GM12878 (cell line): ENCODE measurements at regions not wholly inside any gene's neighbourhood (a gene's known extent, or its start where the extent isn't known, plus 50 kb on each side); places are given as distances from the start of the nearest gene placed in this dataset.

Experiments used
- ATAC-seq: fragments of 200-7000 bp; cut with Tn5 transposase; 3 replicates; pipeline ENCODE4 v1.9.1; 2020; ENCODE audit warnings: mild to moderate bottlenecking, moderate library complexity
- BruUV-seq: library from RNA; stranded (reverse); fragments of 400-500 nt; replicated peaks from 2 replicates; lab custom pipeline; 2021; lab: Mats Ljungman, UMichigan
- CTCF ChIA-PET: fragments of 300-600 bp; sonication (Branson Sonifier 250); formaldehyde crosslinking; extraction: SDS; loops from one replicate; lab custom pipeline; 2021; ENCODE audit warnings: inconsistent platforms; lab: Yijun Ruan, JAX
- POLR2A ChIA-PET: fragments of 350-600 bp; formaldehyde crosslinking; extraction: SDS; loops from one replicate; lab custom pipeline; 2021; ENCODE audit warnings: inconsistent platforms; lab: Charles Lee
- RAD21 ChIA-PET: fragments of 300-600 bp; sonication (Branson Sonifier 250); formaldehyde crosslinking; loops from one replicate; lab custom pipeline; 2023; ENCODE audit warnings: antibody characterized with exemption; ENCODE audit not compliant: unreplicated experiment; lab: Charles Lee
- SMC1A ChIA-PET: fragments of 300-600 bp; sonication (Branson Sonifier 250); formaldehyde crosslinking; loops from one replicate; lab custom pipeline; 2023; ENCODE audit not compliant: unreplicated experiment, uncharacterized antibody; lab: Charles Lee
- DNase-seq: peaks from one replicate; pipeline ENCODE4 v3.0.0-alpha.2; 2011; ENCODE audit warnings: low read depth, low spot score
- FAIRE-seq: peaks from 3 replicates; lab custom pipeline; 2011; peaks lifted over from hg19 to GRCh38; lab: Jason Lieb, UNC
- H2AFZ ChIP-seq: 2 replicates; pipeline ENCODE4 v1.6.0; 2011; ENCODE audit warnings: low read depth, low read length, control low read depth; ENCODE audit not compliant: control insufficient read depth
- H3K27ac ChIP-seq: 2 replicates; pipeline ENCODE4 v1.5.1; 2011; ENCODE audit warnings: control low read depth; ENCODE audit not compliant: control insufficient read depth, insufficient read depth
- H3K27me3 ChIP-seq, 2 experiments: replicated peaks in 1 of 2; 2 replicates each; pipeline versions ENCODE4 v1.6.0 to v1.6.1; 2011; ENCODE audit warnings: low read length in 1 of 2; ENCODE audit not compliant: control insufficient read depth in 2 of 2, insufficient read depth in 2 of 2
- H3K36me3 ChIP-seq, 2 experiments: 2 replicates each; pipeline ENCODE4 v1.5.1; 2011; ENCODE audit warnings: low read length in 1 of 2; ENCODE audit not compliant: control insufficient read depth in 2 of 2, insufficient read depth in 2 of 2
- H3K4me1 ChIP-seq: 2 replicates; pipeline ENCODE4 v1.6.1; 2011; ENCODE audit warnings: mild to moderate bottlenecking, low read length, moderate library complexity, mixed read lengths; ENCODE audit not compliant: control insufficient read depth, insufficient read depth
- H3K4me2 ChIP-seq: 2 replicates; pipeline ENCODE4 v1.6.0; 2011; ENCODE audit warnings: control low read depth; ENCODE audit not compliant: control insufficient read depth, insufficient read depth
- H3K4me3 ChIP-seq: fragments of 200-600 bp; sonication (generic); 2 replicates; pipeline ENCODE4 v1.5.1; 2016
- H3K79me2 ChIP-seq: 2 replicates; pipeline ENCODE4 v1.6.0; 2011; ENCODE audit warnings: low read length; ENCODE audit not compliant: control insufficient read depth, insufficient read depth
- H3K9ac ChIP-seq: 2 replicates; pipeline ENCODE4 v1.8.0; 2011; ENCODE audit warnings: low read length, control low read depth, mixed read lengths; ENCODE audit not compliant: control insufficient read depth, insufficient read depth
- H3K9me3 ChIP-seq: replicated peaks from 3 replicates; pipeline ENCODE4 v1.5.1; 2011; ENCODE audit warnings: mild to moderate bottlenecking, low read length; ENCODE audit not compliant: control insufficient read depth, insufficient read depth
- H4K20me1 ChIP-seq: 2 replicates; pipeline ENCODE4 v1.6.0; 2011; ENCODE audit not compliant: control insufficient read depth, insufficient read depth
- FOXK2 ChIP-seq: fragments of 450-650 bp; IDR thresholded peaks from 2 replicates; pipeline ENCODE4 v1.6.1; 2017; ENCODE audit warnings: mild to moderate bottlenecking, moderate library complexity
- GATAD2B ChIP-seq: fragments of 450-650 bp; conservative IDR thresholded peaks from 2 replicates; pipeline ENCODE4 v1.6.1; 2017; ENCODE audit warnings: low read depth, mild to moderate bottlenecking, moderate library complexity
- MEF2B ChIP-seq: fragments of 450-650 bp; IDR thresholded peaks from 2 replicates; pipeline ENCODE4 v1.6.1; 2018; ENCODE audit warnings: mild to moderate bottlenecking, moderate library complexity; ENCODE audit not compliant: partially characterized antibody, poor library complexity, severe bottlenecking
- NFXL1 ChIP-seq: fragments of 450-650 bp; IDR thresholded peaks from 2 replicates; pipeline ENCODE4 v1.6.1; 2017; ENCODE audit warnings: antibody characterized with exemption, mild to moderate bottlenecking, borderline replicate concordance
- NFYA ChIP-seq: IDR thresholded peaks from 2 replicates; pipeline ENCODE4 v1.6.1; 2011; ENCODE audit warnings: low read depth, mild to moderate bottlenecking, low read length, improper control_type of control experiment, borderline replicate concordance
- NFYB ChIP-seq: IDR thresholded peaks from 2 replicates; pipeline ENCODE4 v1.6.1; 2011; ENCODE audit warnings: low read depth, mild to moderate bottlenecking, low read length, improper control_type of control experiment, moderate library complexity; ENCODE audit not compliant: insufficient read depth
- RAD21 ChIP-seq: IDR thresholded peaks from 2 replicates; pipeline ENCODE4 v1.6.1; 2011; ENCODE audit warnings: mild to moderate bottlenecking, low read depth, low read length, moderate library complexity; ENCODE audit not compliant: insufficient read depth
- SMARCA5 ChIP-seq: fragments of 450-650 bp; IDR thresholded peaks from 2 replicates; pipeline ENCODE4 v1.6.1; 2017; ENCODE audit warnings: mild to moderate bottlenecking
- SREBF2 ChIP-seq: IDR thresholded peaks from 2 replicates; pipeline ENCODE4 v1.6.1; 2012; ENCODE audit warnings: mild to moderate bottlenecking, low read length
- SUZ12 ChIP-seq: fragments of 200-600 bp; sonication (generic); IDR thresholded peaks from one replicate; pipeline ENCODE4 v1.6.1; 2018; ENCODE audit warnings: antibody characterized with exemption, mild to moderate bottlenecking; ENCODE audit not compliant: unreplicated experiment
- YBX1 ChIP-seq: fragments of 450-650 bp; IDR thresholded peaks from 2 replicates; pipeline ENCODE4 v1.6.1; 2016; ENCODE audit warnings: antibody characterized with exemption
- YY1 ChIP-seq: IDR thresholded peaks from 2 replicates; pipeline ENCODE4 v1.6.1; 2011; ENCODE audit warnings: low read depth, mild to moderate bottlenecking, low read length
- ZNF274 ChIP-seq: IDR thresholded peaks from one replicate; pipeline ENCODE4 v1.8.0; 2011; ENCODE audit not compliant: insufficient read length, insufficient read depth
- WGBS: methylation state at CpG from one replicate; pipeline ENCODE4 v1.1.6; 2016; ENCODE audit warnings: low lambda C conversion rate; ENCODE audit not compliant: insufficient replicate concordance, insufficient coverage; ENCODE audit errors: missing lambda C conversion rate; 5-methylcytosine and 5-hydroxymethylcytosine counted together
- in situ Hi-C: fragments of 300-500 bp; cut with MboI; formaldehyde crosslinking; loops from 9 replicates; pipeline ENCODE4 v1.14.3; 2018; ENCODE audit warnings: mixed read lengths
- intact Hi-C: fragments of 100-400 bp; cut with micrococcal nuclease; formaldehyde crosslinking; loops from one replicate; pipeline ENCODE4 v1.14.2; 2022; ENCODE audit not compliant: unreplicated experiment
- TF ChIP-seq, protein P1 (sequence below): IDR thresholded peaks from 2 replicates; pipeline ENCODE4 v1.6.1; 2011; ENCODE audit warnings: low read depth, mild to moderate bottlenecking, low read length, moderate library complexity, borderline replicate concordance; ENCODE audit errors: extremely low read depth
- TF ChIP-seq, protein P2 (sequence below): fragments of 150-350 bp; IDR thresholded peaks from 2 replicates; pipeline ENCODE4 v1.6.1; 2014; ENCODE audit warnings: mild to moderate bottlenecking, low read depth, low read length
- TF ChIP-seq, protein P3 (sequence below): IDR thresholded peaks from 2 replicates; pipeline ENCODE4 v1.6.1; 2011; ENCODE audit warnings: low read depth, low read length, improper control_type of control experiment, borderline replicate concordance

DNA sequence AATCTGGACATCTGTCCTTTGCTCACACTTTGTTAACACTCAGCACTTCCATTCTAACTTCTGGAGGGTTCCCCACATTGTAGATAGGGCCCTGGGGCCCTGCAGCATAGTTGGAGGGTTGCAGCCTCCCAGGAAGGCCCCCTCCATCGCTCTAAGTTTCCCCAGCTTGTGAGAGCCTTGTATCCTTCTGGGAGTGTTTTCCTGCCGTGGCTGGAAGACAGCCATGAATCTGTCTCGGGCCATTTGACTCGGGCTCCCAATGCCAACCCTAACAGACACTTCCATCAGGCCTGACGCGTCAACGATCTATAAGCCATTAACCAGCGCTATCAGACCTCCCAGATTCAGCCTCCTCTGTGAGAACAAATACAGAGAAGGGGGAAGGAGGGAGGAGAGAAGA lies 263.7 kb upstream of the RPL38 start:
- FAIRE-seq (no peak), ATAC-seq (no peak)
- H2AFZ ChIP-seq = no peak overlapping the region
- POLR2A ChIA-PET = no interaction called here
- no peak overlapping the region for H3K9ac ChIP-seq
- no peaks in the 10 kb centered on the region for H3K36me3 ChIP-seq
- H4K20me1 ChIP-seq = no peaks in the 10 kb centered on the region
- CTCF ChIA-PET = interaction anchor here (1.0 kb wide), 1 partner anchor 13 kb away, joined by 4 read pairs; no protein-coding TSS in a partner anchor
- H3K4me3 ChIP-seq = no peak overlapping the region
- H3K4me1 ChIP-seq = no peaks in the 10 kb centered on the region
- H3K27me3 ChIP-seq = peaks cover 0 to 3% of the 10 kb centered on the region in 2 experiments; a peak in 2 of 4 replicates
- WGBS = 26% methylated on average over 8 of the region's 8 CpGs
- no peak overlapping the region for H3K4me2 ChIP-seq
- in situ Hi-C loops (no loop called here), intact Hi-C loops (no loop called here)
- RAD21 ChIA-PET = no interaction called here
- no peak overlapping the region for H3K27ac ChIP-seq
- H3K9me3 ChIP-seq = no peaks in the 10 kb centered on the region
- SMC1A ChIA-PET = no interaction called here
- TF ChIP-seq, protein P1, sequence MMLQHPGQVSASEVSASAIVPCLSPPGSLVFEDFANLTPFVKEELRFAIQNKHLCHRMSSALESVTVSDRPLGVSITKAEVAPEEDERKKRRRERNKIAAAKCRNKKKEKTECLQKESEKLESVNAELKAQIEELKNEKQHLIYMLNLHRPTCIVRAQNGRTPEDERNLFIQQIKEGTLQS = no peak
- no peak for TF ChIP-seq MEF2B
- no peak for TF ChIP-seq NFYA
- TF ChIP-seq RAD21 = no peak
- TF ChIP-seq SMARCA5 = no peak
- TF ChIP-seq SREBF2 = no peak
- TF ChIP-seq YBX1 = no peak
- TF ChIP-seq FOXK2 = no peak
- TF ChIP-seq, all 136 proteins: peak for 0
- no TSS peak for BruUV-seq
- DNase-seq = no peak
- no peaks in the 10 kb centered on the region for H3K79me2 ChIP-seq

DNA sequence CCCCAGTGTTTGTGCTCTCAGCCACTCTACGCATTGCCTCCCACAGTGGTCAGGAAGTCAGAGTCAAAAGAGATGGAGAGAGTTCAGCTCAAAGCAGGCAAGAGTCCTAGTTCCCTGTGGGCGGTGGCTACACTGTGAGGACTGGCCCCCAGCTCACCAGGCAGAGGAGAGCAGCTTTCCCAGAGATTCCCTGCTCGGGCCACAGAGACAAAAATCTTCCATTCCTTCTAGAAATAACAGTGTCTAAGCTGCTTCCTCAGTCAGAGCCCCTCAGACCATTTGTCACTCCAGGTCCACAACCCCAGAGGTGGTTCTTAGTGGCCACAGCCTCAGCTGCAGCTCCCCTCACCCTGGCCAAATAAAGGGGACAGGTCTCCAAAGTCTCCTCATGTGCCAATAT lies 263.0 kb upstream of the RPL38 start:
- 4% methylated on average over 3 of the region's 3 CpGs for WGBS
- Histone ChIP-seq H3K4me2 (no peak overlapping the region), H3K9ac (no peak overlapping the region), H3K4me1 (no peaks in the 10 kb centered on the region), H3K36me3 (no peaks in the 10 kb centered on the region), H3K27ac (no peak overlapping the region), H3K79me2 (no peaks in the 10 kb centered on the region), H2AFZ (no peak overlapping the region), H3K9me3 (no peaks in the 10 kb centered on the region), H4K20me1 (no peaks in the 10 kb centered on the region), H3K4me3 (no peak overlapping the region), H3K27me3 (peaks cover 0 to 3% of the 10 kb centered on the region in 2 experiments; a peak in 2 of 4 replicates)
- no peak for DNase-seq
- ChIA-PET RAD21 (no interaction called here), SMC1A (no interaction called here), POLR2A (no interaction called here), CTCF (interaction anchor here (1.0 kb wide), 1 partner anchor 14 kb away, joined by 4 read pairs; no protein-coding TSS in a partner anchor)
- in situ Hi-C loops = no loop called here
- no TSS peak for BruUV-seq
- intact Hi-C loops = no loop called here
- ATAC-seq = no peak
- TF ChIP-seq NFYB (no peak), YY1 (no peak), GATAD2B (no peak), RAD21 (no peak), ZNF274 (no peak), SUZ12 (no peak), NFXL1 (no peak)
- TF ChIP-seq, protein P2, sequence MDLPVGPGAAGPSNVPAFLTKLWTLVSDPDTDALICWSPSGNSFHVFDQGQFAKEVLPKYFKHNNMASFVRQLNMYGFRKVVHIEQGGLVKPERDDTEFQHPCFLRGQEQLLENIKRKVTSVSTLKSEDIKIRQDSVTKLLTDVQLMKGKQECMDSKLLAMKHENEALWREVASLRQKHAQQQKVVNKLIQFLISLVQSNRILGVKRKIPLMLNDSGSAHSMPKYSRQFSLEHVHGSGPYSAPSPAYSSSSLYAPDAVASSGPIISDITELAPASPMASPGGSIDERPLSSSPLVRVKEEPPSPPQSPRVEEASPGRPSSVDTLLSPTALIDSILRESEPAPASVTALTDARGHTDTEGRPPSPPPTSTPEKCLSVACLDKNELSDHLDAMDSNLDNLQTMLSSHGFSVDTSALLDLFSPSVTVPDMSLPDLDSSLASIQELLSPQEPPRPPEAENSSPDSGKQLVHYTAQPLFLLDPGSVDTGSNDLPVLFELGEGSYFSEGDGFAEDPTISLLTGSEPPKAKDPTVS = no peak
- TF ChIP-seq, protein P3, sequence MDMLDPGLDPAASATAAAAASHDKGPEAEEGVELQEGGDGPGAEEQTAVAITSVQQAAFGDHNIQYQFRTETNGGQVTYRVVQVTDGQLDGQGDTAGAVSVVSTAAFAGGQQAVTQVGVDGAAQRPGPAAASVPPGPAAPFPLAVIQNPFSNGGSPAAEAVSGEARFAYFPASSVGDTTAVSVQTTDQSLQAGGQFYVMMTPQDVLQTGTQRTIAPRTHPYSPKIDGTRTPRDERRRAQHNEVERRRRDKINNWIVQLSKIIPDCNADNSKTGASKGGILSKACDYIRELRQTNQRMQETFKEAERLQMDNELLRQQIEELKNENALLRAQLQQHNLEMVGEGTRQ = no peak
- no peak for FAIRE-seq
